Gastrocnemius medialis (tissue), 4 donors: ENCODE measurements at regions not wholly inside any gene's neighbourhood (a gene's known extent, or its start where the extent isn't known, plus 50 kb on each side); places are given as distances from the start of the nearest gene placed in this dataset.

Experiments used
- ATAC-seq, 2 donors: fragments of 150-250 bp; one replicate each; pipeline ENCODE4 v1.9.1; 2016
- DNase-seq, 2 donors: peaks; one replicate each; pipeline ENCODE4 v3.0.0-alpha.2; 2019
- H3K27ac ChIP-seq, 4 donors: fragments of 200-600 bp; sonication (generic); 1 replicate in 1 of 4; 2 replicates in 3 of 4; pipeline ENCODE4 v1.5.1; 2016 to 2018; ENCODE audit warnings: mild to moderate bottlenecking in 2 of 4, moderate library complexity in 1 of 4
- H3K27me3 ChIP-seq, 3 donors: fragments of 200-600 bp; sonication (generic) in 2 of 3; 1 replicate in 1 of 3; 2 replicates in 2 of 3; pipeline versions ENCODE4 v1.5.1 to v1.6.0; 2016 to 2019; ENCODE audit warnings: mild to moderate bottlenecking in 1 of 3, moderate library complexity in 1 of 3
- H3K36me3 ChIP-seq, 2 donors: fragments of 200-600 bp; sonication (generic) in 1 of 2; one replicate each; pipeline ENCODE4 v1.5.1; 2017 to 2018
- H3K4me1 ChIP-seq, 2 donors: fragments of 200-600 bp; sonication (generic) in 1 of 2; one replicate each; pipeline ENCODE4 v1.5.1; 2016 to 2017; ENCODE audit warnings: mild to moderate bottlenecking in 2 of 2
- H3K4me3 ChIP-seq, 4 donors: fragments of 200-600 bp; sonication (generic) in 3 of 4; 1 replicate in 1 of 4; 2 replicates in 3 of 4; pipeline ENCODE4 v1.5.1; 2016 to 2019; ENCODE audit warnings: mild to moderate bottlenecking in 2 of 4
- H3K9me3 ChIP-seq, 3 donors: fragments of 200-600 bp; sonication (generic) in 2 of 3; 1 replicate in 1 of 3; 2 replicates in 2 of 3; pipeline ENCODE4 v1.5.1; 2016 to 2019
- CTCF ChIP-seq, 5 experiments: fragments of 450-650 bp in 3 of 5; fragments of 200-600 bp in 2 of 5; sonication (generic) in 2 of 5; IDR thresholded peaks in 4 of 5; conservative IDR thresholded peaks in 1 of 5; 1 replicate in 4 of 5; 2 replicates in 1 of 5; pipeline ENCODE4 v1.5.1; 2016 to 2019; ENCODE audit warnings: antibody characterized with exemption in 5 of 5, mild to moderate bottlenecking in 3 of 5, moderate library complexity in 3 of 5
- POLR2A ChIP-seq, 2 donors: fragments of 450-650 bp; IDR thresholded peaks; one replicate each; pipeline ENCODE4 v1.6.1; 2017; ENCODE audit warnings: antibody characterized with exemption in 2 of 2, mild to moderate bottlenecking in 2 of 2, moderate library complexity in 2 of 2
- in situ Hi-C, 4 donors: fragments of 200-750 bp; cut with MboI; loops; one replicate each; pipeline versions ENCODE4 v1.15.0 to v1.8.0; 2017; ENCODE audit warnings: low sequenced_read_pairs in 4 of 4
- intact Hi-C: fragments of 100-400 bp; cut with DNase I; formaldehyde crosslinking; loops from one replicate; pipeline ENCODE4 v1.15.1; 2023; ENCODE audit warnings: low total_unique reads

DNA sequence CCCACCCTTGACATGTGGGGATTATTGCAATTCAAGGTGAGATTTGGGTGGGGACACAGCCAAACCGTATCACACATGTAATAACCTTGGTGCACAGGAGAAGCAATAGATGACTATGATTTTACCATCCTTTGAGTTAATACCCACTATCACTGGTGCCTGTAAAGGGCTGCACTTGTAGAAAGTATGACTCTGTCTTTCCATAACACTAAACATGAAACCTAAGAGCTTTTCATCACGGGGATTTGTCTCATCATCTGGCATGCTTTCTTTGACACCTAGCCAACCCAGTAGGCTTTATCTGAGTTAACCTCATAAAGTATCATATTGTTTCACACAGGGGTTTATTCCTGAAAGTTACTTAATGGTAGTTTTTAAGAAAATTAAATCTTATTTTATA, 188.9 kb upstream of the TNC start:
- ATAC-seq (no peak), DNase-seq (no peak)
- H3K27me3 ChIP-seq, result no peaks in the 10 kb centered on the region
- no peaks in the 10 kb centered on the region for H3K36me3 ChIP-seq
- H3K27ac ChIP-seq, result no peak overlapping the region
- H3K9me3 ChIP-seq, result no peaks in the 10 kb centered on the region
- no peak overlapping the region for H3K4me3 ChIP-seq
- in situ Hi-C loops (no loop called here), intact Hi-C loops (no loop called here)
- no peaks in the 10 kb centered on the region for H3K4me1 ChIP-seq
- no peak for TF ChIP-seq POLR2A (IDR thresholded peaks at IDR 0.05)
- no peak for TF ChIP-seq CTCF (IDR thresholded peaks at IDR 0.05 in 4 of 5, conservative IDR thresholded peaks at IDR 0.05 in 1 of 5)

DNA sequence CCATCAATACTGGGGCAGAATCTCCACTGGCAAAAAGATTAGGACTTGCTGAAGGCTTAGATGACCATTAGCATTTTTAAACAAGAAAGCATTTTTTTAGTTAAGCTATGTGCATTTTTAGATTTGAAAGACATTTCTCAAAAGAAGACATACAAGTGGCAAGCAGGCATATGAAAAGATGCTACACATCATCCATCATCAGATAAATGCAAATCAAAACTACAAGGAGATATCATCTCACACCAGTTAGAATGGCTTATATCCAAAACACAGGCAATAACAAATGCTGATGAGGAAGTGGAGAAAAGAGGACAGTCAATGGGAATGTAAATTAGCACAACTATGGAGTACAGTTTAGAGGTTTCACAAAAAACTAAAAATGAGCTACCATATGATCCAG, 195.6 kb upstream of the TNC start:
- Histone ChIP-seq H3K36me3 (no peaks in the 10 kb centered on the region), H3K27me3 (no peaks in the 10 kb centered on the region), H3K4me3 (no peak overlapping the region), H3K27ac (no peak overlapping the region), H3K9me3 (no peaks in the 10 kb centered on the region), H3K4me1 (no peaks in the 10 kb centered on the region)
- intact Hi-C loops, result no loop called here
- no peak for DNase-seq
- no peak for ATAC-seq
- TF ChIP-seq POLR2A (IDR thresholded peaks at IDR 0.05), result no peak
- no peak for TF ChIP-seq CTCF (IDR thresholded peaks at IDR 0.05 in 4 of 5, conservative IDR thresholded peaks at IDR 0.05 in 1 of 5)
- in situ Hi-C loops, result no loop called here

- TF ChIP-seq CTCF (IDR thresholded peaks at IDR 0.05 in 4 of 5, conservative IDR thresholded peaks at IDR 0.05 in 1 of 5), result no peak
- TF ChIP-seq POLR2A (IDR thresholded peaks at IDR 0.05), result no peak
Observed at GRCh38 chr9:115326461-115326860, 208.5 kb upstream of the TNC start.

GRCh38 chr9:115327436-115328122, 209.6 kb upstream of the TNC start:
- in situ Hi-C loops, result loop anchor here in 1 of 4 donors (10.0 kb wide), 1 partner anchor 63 kb away; no protein-coding TSS in a partner anchor
- DNase-seq (no peak), ATAC-seq (no peak)
- no peaks in the 10 kb centered on the region for H3K27me3 ChIP-seq
- no peak overlapping the region for H3K27ac ChIP-seq
- TF ChIP-seq CTCF (IDR thresholded peaks at IDR 0.05 in 4 of 5, conservative IDR thresholded peaks at IDR 0.05 in 1 of 5), result no peak
- TF ChIP-seq POLR2A (IDR thresholded peaks at IDR 0.05), result no peak
- H3K4me3 ChIP-seq, result no peak overlapping the region
- H3K4me1 ChIP-seq, result no peaks in the 10 kb centered on the region
- H3K9me3 ChIP-seq, result no peaks in the 10 kb centered on the region
- no peaks in the 10 kb centered on the region for H3K36me3 ChIP-seq
- intact Hi-C loops, result no loop called here

More at GRCh38 chr9:115326461-115326860, 208.5 kb upstream of the TNC start:
- DNase-seq, result no peak
- intact Hi-C loops (no loop called here), in situ Hi-C loops (loop anchor here in 1 of 4 donors (10.0 kb wide), 1 partner anchor 62 kb away; no protein-coding TSS in a partner anchor)
- H3K4me3 ChIP-seq, result no peak overlapping the region
- no peak overlapping the region for H3K27ac ChIP-seq
- H3K4me1 ChIP-seq, result no peaks in the 10 kb centered on the region
- H3K9me3 ChIP-seq, result no peaks in the 10 kb centered on the region
- no peaks in the 10 kb centered on the region for H3K27me3 ChIP-seq
- ATAC-seq, result no peak
- no peaks in the 10 kb centered on the region for H3K36me3 ChIP-seq
